ENCODE measurements at regions not wholly inside any gene's neighbourhood (a gene's known extent, or its start where the extent isn't known, plus 50 kb on each side); places are given as distances from the start of the nearest gene placed in this dataset.

- no peaks in the 10 kb centered on the region for H3K27me3 ChIP-seq
- H3K4me1 ChIP-seq, result peaks cover 5% of the 10 kb centered on the region; the same call in 1 of the 2 replicates
- no peaks in the 10 kb centered on the region for H3K36me3 ChIP-seq
- TF ChIP-seq CTCF (IDR thresholded peaks at IDR 0.05; ENCODE audit: low read depth, low read length), result no peak
- no peak for DNase-seq
- H3K9me3 ChIP-seq, result no peaks in the 10 kb centered on the region
- H3K4me3 ChIP-seq (ENCODE audit: low read depth, low read length), result no peak overlapping the region
Observed at GRCh38 chr4:32560306-32560705, 1840.1 kb downstream of the PCDH7 start.

DNA sequence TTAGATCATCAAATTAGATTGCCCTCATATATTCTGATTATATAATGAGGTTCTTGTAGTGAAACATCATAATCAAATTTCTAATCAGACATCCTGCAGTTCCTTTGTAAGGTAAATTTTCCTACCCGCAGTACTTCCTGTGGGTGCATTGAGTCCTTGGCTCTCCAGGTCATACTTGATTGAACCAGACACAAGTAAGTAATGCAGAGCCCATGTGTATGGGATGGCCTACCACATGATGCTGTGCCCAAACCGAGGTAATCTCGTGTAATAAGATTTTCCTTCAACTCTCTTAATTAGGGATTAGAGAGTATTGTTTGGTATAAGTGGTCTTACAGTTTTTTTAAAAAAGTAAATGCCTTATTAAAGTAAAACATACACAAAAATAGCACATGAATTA lies 1841.8 kb downstream of the PCDH7 start:
- no peak overlapping the region for H3K4me3 ChIP-seq (ENCODE audit: low read depth, low read length)
- TF ChIP-seq CTCF (IDR thresholded peaks at IDR 0.05; ENCODE audit: low read depth, low read length), result no peak
- H3K27me3 ChIP-seq, result no peaks in the 10 kb centered on the region
- no peaks in the 10 kb centered on the region for H3K36me3 ChIP-seq
- H3K9me3 ChIP-seq, result no peaks in the 10 kb centered on the region
- DNase-seq, result no peak
- H3K4me1 ChIP-seq, result peaks cover 5% of the 10 kb centered on the region; the same call in 1 of the 2 replicates

- Histone ChIP-seq H3K27me3 (no peaks in the 10 kb centered on the region), H3K4me1 (peaks cover 5% of the 10 kb centered on the region; the same call in 1 of the 2 replicates), H3K4me3 (ENCODE audit: low read depth, low read length) (no peak overlapping the region), H3K9me3 (no peaks in the 10 kb centered on the region), H3K36me3 (no peaks in the 10 kb centered on the region)
- no peak for TF ChIP-seq CTCF (IDR thresholded peaks at IDR 0.05; ENCODE audit: low read depth, low read length)
- no peak for DNase-seq
Observed at GRCh38 chr4:32564626-32565025, 1844.5 kb downstream of the PCDH7 start.

- Histone ChIP-seq H3K27me3 (no peaks in the 10 kb centered on the region), H3K36me3 (no peaks in the 10 kb centered on the region), H3K4me1 (no peaks in the 10 kb centered on the region; the same call in 1 of the 2 replicates), H3K9me3 (no peaks in the 10 kb centered on the region), H3K4me3 (ENCODE audit: low read depth, low read length) (no peak overlapping the region)
- TF ChIP-seq CTCF (IDR thresholded peaks at IDR 0.05; ENCODE audit: low read depth, low read length), result no peak
- DNase-seq, result no peak
Observed at GRCh38 chr4:32569861-32570260, 1849.7 kb downstream of the PCDH7 start.

- no peak for DNase-seq
- no peak for TF ChIP-seq CTCF (IDR thresholded peaks at IDR 0.05; ENCODE audit: low read depth, low read length)
- H3K9me3 ChIP-seq, result no peaks in the 10 kb centered on the region
- no peaks in the 10 kb centered on the region for H3K27me3 ChIP-seq
- H3K4me3 ChIP-seq (ENCODE audit: low read depth, low read length), result no peak overlapping the region
- no peaks in the 10 kb centered on the region for H3K36me3 ChIP-seq
- no peaks in the 10 kb centered on the region; the same call in 1 of the 2 replicates for H3K4me1 ChIP-seq
Observed at GRCh38 chr4:32572366-32572765, 1852.2 kb downstream of the PCDH7 start.

GRCh38 chr4:32574803-32575202 lies 1854.6 kb downstream of the PCDH7 start:
- Histone ChIP-seq H3K4me3 (ENCODE audit: low read depth, low read length) (no peak overlapping the region), H3K36me3 (no peaks in the 10 kb centered on the region), H3K27me3 (no peaks in the 10 kb centered on the region), H3K4me1 (no peaks in the 10 kb centered on the region), H3K9me3 (no peaks in the 10 kb centered on the region)
- no peak for DNase-seq
- TF ChIP-seq CTCF (IDR thresholded peaks at IDR 0.05; ENCODE audit: low read depth, low read length), result no peak

Data from BE2C (cell line).